Omental fat pad (tissue), 3 donors: ENCODE measurements at regions not wholly inside any gene's neighbourhood (a gene's known extent, or its start where the extent isn't known, plus 50 kb on each side); places are given as distances from the start of the nearest gene placed in this dataset.
A peak's percentile ranks its signal among the peaks of the same experiment; 100 is the strongest.

Source experiments
- ATAC-seq: fragments of 150-250 bp; one replicate; pipeline ENCODE4 v1.9.1; 2016; ENCODE audit warnings: mild to moderate bottlenecking, moderate library complexity; ENCODE audit not compliant: low FRiP score
- DNase-seq: peaks from one replicate; pipeline ENCODE4 v3.0.0-alpha.2; 2019; ENCODE audit warnings: low spot score
- TF ChIP-seq, protein P1 (sequence below), 3 donors: fragments of 450-650 bp; IDR thresholded peaks; one replicate each; pipeline ENCODE4 v1.5.1; 2016 to 2017; ENCODE audit warnings: antibody characterized with exemption in 3 of 3, mild to moderate bottlenecking in 3 of 3, moderate library complexity in 2 of 3

DNA sequence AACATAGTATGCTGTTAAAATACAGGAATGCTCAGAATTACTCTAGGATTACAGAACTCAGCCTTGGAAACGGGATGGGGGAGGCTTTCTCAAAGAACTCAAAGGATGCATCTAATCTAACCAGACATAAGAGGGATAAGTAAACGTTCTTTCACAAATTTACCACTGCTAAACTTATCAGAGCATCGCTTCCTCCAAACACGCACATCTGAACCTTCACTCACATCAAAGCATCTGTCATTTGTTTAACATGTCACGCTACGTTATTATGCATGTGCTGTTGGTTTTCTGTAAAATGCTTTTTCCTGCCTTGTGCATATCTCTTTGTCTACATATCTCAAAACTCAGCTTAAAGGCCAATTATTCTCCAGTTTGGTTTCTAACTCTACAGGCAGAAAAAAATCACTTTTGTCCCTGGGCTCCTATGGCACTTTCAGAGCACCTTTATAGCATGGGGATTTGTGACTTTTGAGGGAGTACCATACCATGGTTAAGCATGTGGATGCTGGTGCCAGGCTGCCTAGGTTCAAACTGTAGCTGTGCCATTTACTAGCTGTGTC, 106.7 kb upstream of the FSHR start:
- DNase-seq (no peak), ATAC-seq (no peak)
- TF ChIP-seq, protein P1, sequence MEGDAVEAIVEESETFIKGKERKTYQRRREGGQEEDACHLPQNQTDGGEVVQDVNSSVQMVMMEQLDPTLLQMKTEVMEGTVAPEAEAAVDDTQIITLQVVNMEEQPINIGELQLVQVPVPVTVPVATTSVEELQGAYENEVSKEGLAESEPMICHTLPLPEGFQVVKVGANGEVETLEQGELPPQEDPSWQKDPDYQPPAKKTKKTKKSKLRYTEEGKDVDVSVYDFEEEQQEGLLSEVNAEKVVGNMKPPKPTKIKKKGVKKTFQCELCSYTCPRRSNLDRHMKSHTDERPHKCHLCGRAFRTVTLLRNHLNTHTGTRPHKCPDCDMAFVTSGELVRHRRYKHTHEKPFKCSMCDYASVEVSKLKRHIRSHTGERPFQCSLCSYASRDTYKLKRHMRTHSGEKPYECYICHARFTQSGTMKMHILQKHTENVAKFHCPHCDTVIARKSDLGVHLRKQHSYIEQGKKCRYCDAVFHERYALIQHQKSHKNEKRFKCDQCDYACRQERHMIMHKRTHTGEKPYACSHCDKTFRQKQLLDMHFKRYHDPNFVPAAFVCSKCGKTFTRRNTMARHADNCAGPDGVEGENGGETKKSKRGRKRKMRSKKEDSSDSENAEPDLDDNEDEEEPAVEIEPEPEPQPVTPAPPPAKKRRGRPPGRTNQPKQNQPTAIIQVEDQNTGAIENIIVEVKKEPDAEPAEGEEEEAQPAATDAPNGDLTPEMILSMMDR (IDR thresholded peaks at IDR 0.05), result no peak

DNA sequence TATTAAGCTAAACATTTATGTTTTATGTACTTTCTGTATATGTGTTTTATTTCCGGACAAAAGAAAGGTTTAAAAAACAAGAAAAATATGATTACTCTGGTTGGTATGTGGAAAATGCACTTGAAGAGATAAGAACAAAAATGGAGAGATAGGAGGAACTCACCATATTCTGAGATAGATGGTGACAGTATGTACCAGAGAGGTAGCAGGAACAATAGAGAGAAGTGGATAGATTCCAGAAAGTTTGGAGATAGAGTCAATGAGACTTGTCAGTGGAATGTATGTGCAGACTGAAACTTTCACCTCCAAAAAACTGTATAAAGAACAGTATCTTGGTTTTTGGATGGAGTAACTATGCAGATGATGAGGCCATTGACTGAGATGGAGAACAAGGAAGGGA, 105.6 kb upstream of the FSHR start:
- TF ChIP-seq, protein P1 (IDR thresholded peaks at IDR 0.05), result no peak
- ATAC-seq (no peak), DNase-seq (no peak)

DNA sequence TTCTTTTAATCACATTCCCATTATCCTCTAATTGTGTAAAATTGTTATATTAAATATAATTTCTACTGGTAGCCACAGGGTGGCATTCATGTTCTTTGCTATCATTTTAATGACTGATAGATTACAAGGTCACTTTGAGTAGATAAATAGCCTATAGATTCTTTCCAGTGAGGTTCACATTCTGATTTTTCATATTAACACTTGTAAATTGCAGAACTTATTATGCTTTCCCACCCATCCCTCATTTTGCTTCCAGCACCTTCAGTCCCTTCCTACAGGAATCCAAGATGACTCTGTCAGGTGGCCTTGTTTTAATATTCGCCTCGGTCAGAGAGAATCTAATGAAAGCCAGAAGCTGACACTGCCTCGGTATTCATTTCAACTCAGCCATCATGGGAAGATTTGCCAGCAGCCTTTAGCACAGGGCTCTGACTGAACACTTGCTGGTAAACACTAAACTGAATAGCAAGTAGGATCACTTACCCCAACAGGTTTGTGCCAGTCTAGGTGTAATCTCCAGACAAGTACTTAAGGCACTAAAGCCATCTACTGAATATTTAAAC, 101.2 kb upstream of the FSHR start:
- no peak for ATAC-seq
- DNase-seq, result no peak
- TF ChIP-seq, protein P1 (IDR thresholded peaks at IDR 0.05), result no peak

DNA sequence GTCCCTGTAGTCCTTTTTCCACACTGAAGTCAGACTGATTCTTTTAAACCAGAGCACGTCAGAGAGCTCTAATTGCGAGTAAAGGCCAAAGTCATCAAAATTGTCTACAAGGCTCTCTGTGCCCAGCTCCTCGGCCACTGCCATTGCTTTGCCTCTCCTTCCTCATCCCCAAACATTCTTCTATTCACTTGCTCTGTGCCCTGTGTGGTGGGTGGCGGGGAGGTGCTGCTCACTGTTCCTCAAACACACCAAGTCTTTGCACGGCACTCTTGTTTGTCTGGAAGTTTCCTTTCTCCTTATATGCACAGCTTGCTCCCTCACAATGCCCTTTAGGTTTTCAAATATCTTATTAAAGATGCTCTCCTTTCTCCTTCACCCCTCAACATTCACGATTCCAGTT, 100.1 kb upstream of the FSHR start:
- DNase-seq (no peak), ATAC-seq (no peak)
- TF ChIP-seq, protein P1 (IDR thresholded peaks at IDR 0.05), result no peak

DNA sequence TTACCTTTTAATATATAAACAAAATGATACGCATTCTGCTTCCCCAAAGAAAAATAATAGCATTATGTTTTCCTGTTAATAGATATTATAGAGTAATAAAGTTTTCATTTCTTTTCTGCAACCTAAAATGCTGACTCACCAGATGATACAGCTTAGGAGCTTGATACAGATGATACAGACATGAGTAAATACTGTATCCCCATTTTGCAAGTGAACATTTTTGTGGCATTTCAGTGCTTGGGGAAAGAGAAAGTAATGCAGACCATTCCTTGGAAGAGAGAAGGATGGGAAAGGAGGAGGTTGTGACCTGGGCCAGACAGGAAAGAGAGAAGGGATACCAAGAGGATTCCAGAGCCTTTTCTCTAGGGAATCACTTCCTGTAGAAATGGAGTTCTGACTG, 97.5 kb upstream of the FSHR start:
- DNase-seq, result no peak
- TF ChIP-seq, protein P1 (IDR thresholded peaks at IDR 0.05), result no peak
- ATAC-seq, result no peak

DNA sequence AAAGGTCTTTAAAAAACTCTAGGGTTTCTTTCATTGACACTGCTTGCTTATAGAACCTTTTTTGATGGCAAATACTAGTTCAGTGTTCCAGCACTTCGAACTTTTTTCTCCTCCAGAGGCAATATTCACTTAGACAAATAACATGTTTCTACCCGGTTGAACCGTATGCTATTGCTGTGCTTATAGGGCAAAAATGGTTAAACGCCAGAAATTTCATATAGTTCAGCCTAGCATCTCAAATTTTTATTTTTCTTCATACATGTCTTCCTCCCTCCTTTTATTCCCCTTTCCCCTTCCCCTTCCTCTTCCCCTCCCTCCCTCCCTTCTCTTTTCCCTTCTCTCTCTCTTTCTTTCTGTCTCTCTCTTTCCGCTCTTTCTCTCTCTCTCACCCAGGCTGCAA, 96.9 kb upstream of the FSHR start:
- TF ChIP-seq, protein P1 (IDR thresholded peaks at IDR 0.05), result no peak
- ATAC-seq (no peak), DNase-seq (no peak)

DNA sequence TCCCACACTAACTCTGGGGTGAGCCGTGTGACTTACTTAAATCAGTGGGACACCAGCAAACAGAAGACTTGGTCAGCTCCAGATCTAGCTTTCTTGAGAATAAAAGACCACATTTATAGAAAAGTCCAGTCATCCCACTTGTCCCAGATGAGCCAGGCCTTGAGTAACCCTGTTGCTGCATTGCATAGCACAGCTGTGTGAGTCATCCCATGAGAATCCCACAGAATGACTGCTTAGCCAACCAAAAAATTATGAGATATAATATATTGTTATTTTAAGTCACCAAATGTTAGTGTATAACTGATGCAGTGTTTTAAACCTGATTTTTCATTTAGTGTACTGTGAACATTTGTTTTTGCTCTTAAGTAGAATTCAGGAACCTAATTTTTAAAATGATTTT, 94.2 kb upstream of the FSHR start:
- TF ChIP-seq, protein P1 (IDR thresholded peaks at IDR 0.05), result no peak
- ATAC-seq (peak; percentile 91), DNase-seq (no peak)
